CD4-positive, alpha-beta T cell treated with Interleukin-6 for 4 hours (primary cell): ENCODE measurements at regions not wholly inside any gene's neighbourhood (a gene's known extent, or its start where the extent isn't known, plus 50 kb on each side); places are given as distances from the start of the nearest gene placed in this dataset.
"Not testable (repeated sequence)": the region's sequence is repeated elsewhere in the genome, so short reads cannot be mapped to it uniquely, and the experiment has no call there.

Experiments used
- DNase-seq: peaks from one replicate; pipeline ENCODE4 v3.0.0-alpha.2; 2020; ENCODE audit warnings: mixed read lengths

GRCh38 chr7:159207393-159207792 is 62.7 kb upstream of the VIPR2 start:
- DNase-seq = peak; percentile 5

GRCh38 chr7:159205833-159206232 is 61.2 kb upstream of the VIPR2 start:
- DNase-seq = no peak

- DNase-seq = no peak
Measured at GRCh38 chr7:159204664-159205063, 60.0 kb upstream of the VIPR2 start.

GRCh38 chr7:159203253-159203652 is 58.6 kb upstream of the VIPR2 start:
- DNase-seq = not testable (repeated sequence)

- DNase-seq = no peak
Measured at GRCh38 chr7:159201722-159202330, 57.2 kb upstream of the VIPR2 start.

GRCh38 chr7:159200421-159200820 is 55.8 kb upstream of the VIPR2 start:
- no peak for DNase-seq

- DNase-seq = peak; percentile 10
Measured at GRCh38 chr7:159198016-159198724, 53.5 kb upstream of the VIPR2 start.

GRCh38 chr7:159197066-159197975 is 52.7 kb upstream of the VIPR2 start:
- peak; percentile 52 for DNase-seq

GRCh38 chr7:159196584-159196983 is 51.9 kb upstream of the VIPR2 start:
- DNase-seq = no peak

GRCh38 chr7:159195946-159196345 is 51.3 kb upstream of the VIPR2 start:
- peak; percentile 33 for DNase-seq
